H1 (cell line): ENCODE measurements at regions not wholly inside any gene's neighbourhood (a gene's known extent, or its start where the extent isn't known, plus 50 kb on each side); places are given as distances from the start of the nearest gene placed in this dataset.

Experiments
- CTCF ChIA-PET: fragments of 300-600 bp; sonication (Branson Sonifier 250); formaldehyde crosslinking; loops from one replicate; lab custom pipeline; 2021; ENCODE audit not compliant: partially characterized antibody; lab: Charles Lee
- POLR2A ChIA-PET: fragments of 300-600 bp; sonication (Branson Sonifier 250); formaldehyde crosslinking; loops from one replicate; lab custom pipeline; 2021; ENCODE audit warnings: inconsistent platforms; ENCODE audit not compliant: partially characterized antibody; lab: Charles Lee
- DNase-seq, 2 experiments: peaks; one replicate each; pipeline versions ENCODE4 v3.0.0 to v3.0.0-alpha.2; 2010 to 2022; ENCODE audit warnings: low spot score in 2 of 2, low read depth in 1 of 2, mixed read lengths in 1 of 2
- FAIRE-seq: peaks from 2 replicates; lab custom pipeline; 2011; peaks lifted over from hg19 to GRCh38; lab: Jason Lieb, UNC
- H2AFZ ChIP-seq: 2 replicates; pipeline ENCODE4 v1.8.1; 2012; ENCODE audit warnings: low read length, inconsistent platforms
- H2AK5ac ChIP-seq: 2 replicates; pipeline ENCODE4 v1.6.1; 2013; ENCODE audit warnings: low read depth, low read length
- H2BK120ac ChIP-seq: replicated peaks from 2 replicates; pipeline ENCODE3; 2013; ENCODE audit warnings: low read depth, low read length, inconsistent platforms
- H2BK12ac ChIP-seq: 2 replicates; pipeline ENCODE4 v1.6.1; 2013; ENCODE audit warnings: low read depth, low read length
- H2BK15ac ChIP-seq: 2 replicates; pipeline ENCODE4 v1.6.1; 2013; ENCODE audit warnings: low read length
- H2BK20ac ChIP-seq: 2 replicates; pipeline ENCODE4 v1.6.1; 2013; ENCODE audit warnings: low read length
- H2BK5ac ChIP-seq: 2 replicates; pipeline ENCODE4 v1.6.1; 2013; ENCODE audit warnings: low read depth, low read length
- H3K14ac ChIP-seq: 2 replicates; pipeline ENCODE4 v1.6.1; 2013; ENCODE audit warnings: inconsistent platforms; ENCODE audit not compliant: insufficient read length
- H3K18ac ChIP-seq: 2 replicates; pipeline ENCODE4 v1.6.1; 2013; ENCODE audit warnings: low read length; ENCODE audit errors: extremely low read depth
- H3K23ac ChIP-seq: 2 replicates; pipeline ENCODE4 v1.6.1; 2013; ENCODE audit warnings: inconsistent platforms; ENCODE audit not compliant: insufficient read length
- H3K23me2 ChIP-seq: 2 replicates; pipeline ENCODE4 v1.6.1; 2013; ENCODE audit warnings: low read depth, low read length
- H3K27ac ChIP-seq: 2 replicates; pipeline ENCODE4 v1.6.1; 2011; ENCODE audit warnings: low read depth, low read length, inconsistent platforms
- H3K27me3 ChIP-seq, 4 experiments: replicated peaks in 1 of 4; 1 replicate in 1 of 4; 2 replicates in 3 of 4; pipeline versions ENCODE4 v1.6.1 to v1.8.1; 2011 to 2013; ENCODE audit warnings: low read length in 3 of 4, mild to moderate bottlenecking in 3 of 4, inconsistent platforms in 2 of 4, mixed read lengths in 2 of 4, moderate library complexity in 1 of 4; ENCODE audit not compliant: control insufficient read depth in 3 of 4, insufficient read depth in 3 of 4; ENCODE audit errors: extremely low read depth in 1 of 4
- H3K36me3 ChIP-seq, 4 experiments: 2 replicates each; pipeline versions ENCODE4 v1.6.1 to v1.8.1; 2011 to 2013; ENCODE audit warnings: mild to moderate bottlenecking in 4 of 4, low read length in 3 of 4, moderate library complexity in 2 of 4, control low read depth in 1 of 4, inconsistent platforms in 1 of 4; ENCODE audit not compliant: insufficient read depth in 4 of 4, control insufficient read depth in 2 of 4
- H3K4ac ChIP-seq: replicated peaks from 2 replicates; pipeline ENCODE3; 2013; ENCODE audit warnings: low read length, low read depth, mixed read lengths, inconsistent platforms; ENCODE audit not compliant: insufficient read length
- H3K4me1 ChIP-seq, 4 experiments: replicated peaks in 1 of 4; 1 replicate in 1 of 4; 2 replicates in 3 of 4; pipeline versions ENCODE4 v1.6.1 to v1.8.1; 2011 to 2013; ENCODE audit warnings: low read length in 3 of 4, inconsistent platforms in 2 of 4, mixed read lengths in 1 of 4; ENCODE audit not compliant: insufficient read depth in 4 of 4, control insufficient read depth in 3 of 4
- H3K4me2 ChIP-seq, 2 experiments: 2 replicates each; pipeline versions ENCODE4 v1.6.1 to v1.8.1; 2011 to 2013; ENCODE audit warnings: low read depth in 2 of 2, low read length in 2 of 2, control low read depth in 1 of 2, inconsistent platforms in 1 of 2, mild to moderate bottlenecking in 1 of 2; ENCODE audit not compliant: insufficient read depth in 1 of 2
- H3K4me3 ChIP-seq, 4 experiments: fragments of 200-600, 300-600 bp in 1 of 4; sonication (generic), shearing (Covaris generic), sonication (Bioruptor Twin) in 1 of 4; 2 replicates each; pipeline versions ENCODE4 v1.5.1 to v1.8.1; 2011 to 2016; ENCODE audit warnings: low read length in 4 of 4, low read depth in 3 of 4, control low read depth in 2 of 4, inconsistent platforms in 2 of 4, mild to moderate bottlenecking in 2 of 4, mixed read lengths in 1 of 4, moderate library complexity in 1 of 4; ENCODE audit not compliant: insufficient read depth in 2 of 4; ENCODE audit errors: extremely low read depth in 1 of 4
- H3K56ac ChIP-seq: replicated peaks from 2 replicates; pipeline ENCODE3; 2013; ENCODE audit warnings: low read depth, mild to moderate bottlenecking, mixed read lengths, low read length, inconsistent platforms; ENCODE audit not compliant: insufficient read length
- H3K79me1 ChIP-seq: 2 replicates; pipeline ENCODE4 v1.6.1; 2013; ENCODE audit warnings: low read depth, low read length, control low read depth
- H3K79me2 ChIP-seq, 2 experiments: 2 replicates each; pipeline versions ENCODE4 v1.6.1 to v1.8.1; 2012 to 2013; ENCODE audit warnings: low read length in 2 of 2, mild to moderate bottlenecking in 2 of 2, inconsistent platforms in 1 of 2; ENCODE audit not compliant: insufficient read depth in 2 of 2, control insufficient read depth in 1 of 2
- H3K9ac ChIP-seq, 4 experiments: replicated peaks in 1 of 4; 1 replicate in 1 of 4; 2 replicates in 3 of 4; pipeline versions ENCODE4 v1.6.1 to v1.8.1; 2011 to 2013; ENCODE audit warnings: low read depth in 3 of 4, low read length in 3 of 4, control low read depth in 2 of 4, mild to moderate bottlenecking in 2 of 4, moderate library complexity in 2 of 4, inconsistent platforms in 1 of 4; ENCODE audit errors: extremely low read depth in 1 of 4
- H3K9me3 ChIP-seq, 2 experiments: 2 replicates each; pipeline versions ENCODE4 v1.6.1 to v1.8.1; 2012 to 2013; ENCODE audit warnings: mild to moderate bottlenecking in 2 of 2, moderate library complexity in 2 of 2, control low read depth in 1 of 2, inconsistent platforms in 1 of 2, low read depth in 1 of 2, low read length in 1 of 2, mixed read lengths in 1 of 2; ENCODE audit not compliant: insufficient read depth in 2 of 2
- H4K20me1 ChIP-seq, 2 experiments: replicated peaks in 1 of 2; 2 replicates each; pipeline versions ENCODE3 to v1.8.1; 2011 to 2013; ENCODE audit warnings: inconsistent platforms in 2 of 2, low read length in 2 of 2, mild to moderate bottlenecking in 1 of 2; ENCODE audit not compliant: insufficient read depth in 2 of 2, control insufficient read depth in 1 of 2
- H4K5ac ChIP-seq: 2 replicates; pipeline ENCODE4 v1.6.1; 2013; ENCODE audit warnings: low read length, low read depth, mixed read lengths, inconsistent platforms; ENCODE audit not compliant: insufficient read length
- H4K8ac ChIP-seq: 2 replicates; pipeline ENCODE4 v1.8.0; 2013; ENCODE audit warnings: mild to moderate bottlenecking, moderate library complexity, low read length, inconsistent platforms; ENCODE audit not compliant: insufficient read depth; ENCODE audit errors: extremely low read depth
- H4K91ac ChIP-seq: replicated peaks from 2 replicates; pipeline ENCODE3; 2013; ENCODE audit warnings: low read length, mixed read lengths, inconsistent platforms; ENCODE audit not compliant: insufficient read length
- EZH2 ChIP-seq: fragments of 200-600 bp; sonication (generic); IDR thresholded peaks from 2 replicates; pipeline ENCODE4 v1.7.1; 2012; ENCODE audit warnings: low read depth, mild to moderate bottlenecking, moderate library complexity, low read length, inconsistent platforms; ENCODE audit not compliant: severe bottlenecking
- NANOG ChIP-seq: IDR thresholded peaks from 2 replicates; pipeline ENCODE4 v1.6.1; 2011; ENCODE audit warnings: low read length, low read depth, mild to moderate bottlenecking, inconsistent platforms; ENCODE audit not compliant: insufficient read depth, poor library complexity, severe bottlenecking
- RAD21 ChIP-seq, 2 experiments: IDR thresholded peaks in 1 of 2; conservative IDR thresholded peaks in 1 of 2; 2 replicates each; pipeline ENCODE4 v1.6.1; 2011; ENCODE audit warnings: low read depth in 2 of 2, low read length in 2 of 2, improper control_type of control experiment in 1 of 2, inconsistent platforms in 1 of 2, mild to moderate bottlenecking in 1 of 2, moderate library complexity in 1 of 2
- SIN3A ChIP-seq, 2 experiments: IDR thresholded peaks in 1 of 2; conservative IDR thresholded peaks in 1 of 2; 2 replicates each; pipeline ENCODE4 v1.6.1; 2011 to 2012; ENCODE audit warnings: low read length in 2 of 2, improper control_type of control experiment in 1 of 2, low read depth in 1 of 2, mild to moderate bottlenecking in 1 of 2
- TEAD4 ChIP-seq: IDR thresholded peaks from 2 replicates; pipeline ENCODE4 v1.6.1; 2012; ENCODE audit warnings: low read depth, low read length, inconsistent platforms, mixed read lengths
- WGBS, 2 experiments: shearing (Covaris generic) in 1 of 2; methylation state at CpG; one replicate each; pipeline versions ENCODE4 v1.1.6 to v1.1.7; 2013 to 2015; ENCODE audit warnings: low lambda C conversion rate in 2 of 2, mixed read lengths in 2 of 2, inconsistent platforms in 1 of 2, low coverage in 1 of 2, missing lambda C conversion rate in 1 of 2; ENCODE audit not compliant: insufficient replicate concordance in 2 of 2, insufficient coverage in 1 of 2, insufficient read length in 1 of 2; ENCODE audit errors: extremely low coverage in 1 of 2, missing lambda C conversion rate in 1 of 2; 5-methylcytosine and 5-hydroxymethylcytosine counted together
- TF ChIP-seq, protein P1 (sequence below): IDR thresholded peaks from 2 replicates; pipeline ENCODE4 v1.6.1; 2012; ENCODE audit warnings: inconsistent platforms

DNA sequence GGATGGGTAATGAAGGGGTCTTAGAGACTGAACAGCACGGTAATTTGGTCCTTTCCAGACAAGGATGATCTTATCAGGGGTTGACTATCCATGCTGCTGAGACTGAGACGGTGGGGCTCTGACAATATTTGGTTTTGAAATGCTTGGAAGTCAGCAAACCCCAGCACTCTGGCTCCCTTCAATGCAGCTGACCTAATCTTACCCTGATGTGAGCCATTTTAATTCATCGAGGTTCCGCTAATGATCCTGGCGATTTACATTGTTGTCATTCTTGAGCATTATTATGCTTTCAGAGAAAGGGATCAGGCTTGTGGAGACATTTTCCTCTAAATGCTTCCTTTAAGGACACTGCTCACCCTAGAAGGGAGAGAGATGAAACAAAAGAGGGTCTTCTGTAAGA, 114.6 kb upstream of the BMPER start:
- POLR2A ChIA-PET = no interaction called here
- H3K36me3 ChIP-seq = no peaks in the 10 kb centered on the region; a peak in 1 of 8 replicates
- H3K9ac ChIP-seq = no peak overlapping the region
- TF ChIP-seq SIN3A (conservative IDR thresholded peaks at IDR 0.05 in 1 of 2, IDR thresholded peaks at IDR 0.05 in 1 of 2; ENCODE audit: low read depth in 1 of 2, low read length in 2 of 2) = no peak
- TF ChIP-seq EZH2 = no peak
- TF ChIP-seq, protein P1, sequence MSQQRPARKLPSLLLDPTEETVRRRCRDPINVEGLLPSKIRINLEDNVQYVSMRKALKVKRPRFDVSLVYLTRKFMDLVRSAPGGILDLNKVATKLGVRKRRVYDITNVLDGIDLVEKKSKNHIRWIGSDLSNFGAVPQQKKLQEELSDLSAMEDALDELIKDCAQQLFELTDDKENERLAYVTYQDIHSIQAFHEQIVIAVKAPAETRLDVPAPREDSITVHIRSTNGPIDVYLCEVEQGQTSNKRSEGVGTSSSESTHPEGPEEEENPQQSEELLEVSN = no peak
- TF ChIP-seq TEAD4 = peak; percentile 82
- TF ChIP-seq RAD21 (IDR thresholded peaks at IDR 0.05 in 1 of 2, conservative IDR thresholded peaks at IDR 0.05 in 1 of 2; ENCODE audit: low read depth in 2 of 2, low read length in 2 of 2) = no peak
- TF ChIP-seq NANOG = peak; percentile 54
- H3K27me3 ChIP-seq = no peaks in the 10 kb centered on the region; a peak in 1 of 7 replicates
- no peaks in the 10 kb centered on the region for H4K20me1 ChIP-seq
- no peak overlapping the region for H3K4ac ChIP-seq
- H3K14ac ChIP-seq = no peak overlapping the region
- DNase-seq (peak in 1 of 2 experiments; percentile 43), FAIRE-seq (peak; percentile 71)
- CTCF ChIA-PET = interaction anchor here (0.6 to 1.7 kb wide), 2 partner anchors 17 kb away, joined by 3 to 7 read pairs; no protein-coding TSS in a partner anchor
- peak overlapping the region; percentile 7; the same call in 1 of the 2 replicates for H2AFZ ChIP-seq
- H4K8ac ChIP-seq = no peak overlapping the region
- no peak overlapping the region for H3K56ac ChIP-seq
- no peak overlapping the region for H4K91ac ChIP-seq
- no peak overlapping the region; the same call in 1 of the 2 replicates for H2BK20ac ChIP-seq
- peak overlapping the region; percentile 65; the same call in 1 of the 2 replicates for H2BK12ac ChIP-seq
- peak overlapping the region; percentile 36; the same call in 1 of the 2 replicates for H2BK5ac ChIP-seq
- H3K18ac ChIP-seq = no peak overlapping the region
- H2BK120ac ChIP-seq = no peak overlapping the region
- no peak overlapping the region for H2BK15ac ChIP-seq
- no peaks in the 10 kb centered on the region for H3K79me1 ChIP-seq
- no peaks in the 10 kb centered on the region for H3K9me3 ChIP-seq
- peaks cover 4 to 15% (median 11%) of the 10 kb centered on the region in 4 experiments; a peak in 4 of 7 replicates for H3K4me1 ChIP-seq
- H3K4me2 ChIP-seq = peak overlapping the region; percentile 37 to 77; a peak in 3 of 4 replicates
- H2AK5ac ChIP-seq = no peak overlapping the region
- WGBS, 2 experiments = 16% methylated on average over 5 of the region's 5 CpGs; no CpG with 5 or more reads in 1 of the 2 experiments
- no peaks in the 10 kb centered on the region for H3K23me2 ChIP-seq
- H3K4me3 ChIP-seq = no peak overlapping the region; a peak in 1 of 8 replicates
- H3K27ac ChIP-seq = no peak overlapping the region
- H3K79me2 ChIP-seq = no peaks in the 10 kb centered on the region
- no peak overlapping the region for H4K5ac ChIP-seq
- no peak overlapping the region for H3K23ac ChIP-seq
